H7 (cell line): ENCODE measurements at regions not wholly inside any gene's neighbourhood (a gene's known extent, or its start where the extent isn't known, plus 50 kb on each side); places are given as distances from the start of the nearest gene placed in this dataset.

ENCODE experiments used
- DNase-seq: peaks from one replicate; pipeline ENCODE4 v3.0.0; 2012
- H3K27me3 ChIP-seq: 2 replicates; pipeline ENCODE4 v1.6.0; 2011; ENCODE audit warnings: mild to moderate bottlenecking, low read length; ENCODE audit not compliant: control insufficient read depth, insufficient read depth
- H3K36me3 ChIP-seq: replicated peaks from 2 replicates; pipeline ENCODE4 v1.5.1; 2011; ENCODE audit warnings: low read length; ENCODE audit not compliant: control insufficient read depth, insufficient read depth
- H3K4me3 ChIP-seq: 2 replicates; pipeline ENCODE4 v1.5.1; 2011; ENCODE audit warnings: low read depth, mild to moderate bottlenecking, control low read depth, low read length, moderate library complexity; ENCODE audit not compliant: insufficient read depth

DNA sequence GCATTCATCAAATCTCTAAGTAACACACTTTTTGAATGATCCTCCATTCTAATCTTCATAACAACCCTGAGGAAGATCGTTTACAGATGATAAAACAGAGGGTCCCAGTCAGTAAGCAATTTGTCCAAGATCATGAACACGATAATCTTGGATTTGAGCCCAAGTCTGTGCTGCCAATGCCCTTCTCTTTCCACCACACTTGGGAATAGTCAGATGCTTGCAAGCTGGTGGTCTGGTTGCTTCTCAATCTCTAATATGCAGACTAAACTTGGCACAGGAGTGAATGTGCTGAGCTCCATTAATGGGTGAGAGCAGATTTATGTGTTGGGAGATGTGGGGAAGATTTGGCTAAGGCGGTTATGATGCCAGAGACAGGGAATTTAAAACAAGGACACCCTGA lies 430.6 kb upstream of the DAB1 start:
- H3K27me3 ChIP-seq: no peaks in the 10 kb centered on the region
- no peak for DNase-seq
- H3K36me3 ChIP-seq: no peaks in the 10 kb centered on the region
- H3K4me3 ChIP-seq: no peak overlapping the region

DNA sequence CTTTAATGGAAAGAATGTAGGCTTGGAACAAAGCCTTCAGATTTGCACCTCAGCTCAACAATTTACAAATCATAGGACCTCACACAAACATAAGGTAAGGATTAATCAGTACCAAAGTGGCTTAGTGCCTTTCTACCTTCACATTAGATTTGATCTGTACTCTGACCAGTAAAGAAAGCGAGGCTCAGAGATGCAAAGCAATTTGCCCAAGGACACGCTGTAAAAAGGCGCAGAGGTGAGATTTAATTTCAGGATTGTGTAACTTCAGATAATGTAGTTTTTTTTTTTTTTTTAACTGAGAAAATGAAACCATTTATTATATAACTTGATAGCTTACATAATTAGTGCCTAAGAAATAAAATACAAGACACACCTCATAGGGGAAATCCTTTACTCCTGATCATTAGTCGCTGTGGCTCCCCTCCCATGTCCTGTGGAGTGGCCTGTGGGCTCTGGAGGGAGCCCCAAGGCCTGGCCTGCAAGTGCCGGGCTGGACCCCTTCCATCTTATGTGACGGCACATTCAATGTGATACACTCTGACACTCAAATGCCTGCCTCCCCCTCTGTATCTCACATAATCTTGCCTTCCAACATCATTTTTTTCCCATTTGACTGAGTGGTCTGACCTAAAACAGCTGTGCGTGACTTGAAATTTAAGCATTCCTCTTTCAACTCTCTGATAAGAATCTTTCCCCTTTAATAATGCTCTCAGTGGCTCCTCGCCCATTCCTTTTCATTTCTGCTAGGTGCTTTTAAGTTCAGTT lies 426.5 kb upstream of the DAB1 start:
- Histone ChIP-seq H3K4me3 (no peak overlapping the region), H3K36me3 (no peaks in the 10 kb centered on the region), H3K27me3 (no peaks in the 10 kb centered on the region)
- no peak for DNase-seq

DNA sequence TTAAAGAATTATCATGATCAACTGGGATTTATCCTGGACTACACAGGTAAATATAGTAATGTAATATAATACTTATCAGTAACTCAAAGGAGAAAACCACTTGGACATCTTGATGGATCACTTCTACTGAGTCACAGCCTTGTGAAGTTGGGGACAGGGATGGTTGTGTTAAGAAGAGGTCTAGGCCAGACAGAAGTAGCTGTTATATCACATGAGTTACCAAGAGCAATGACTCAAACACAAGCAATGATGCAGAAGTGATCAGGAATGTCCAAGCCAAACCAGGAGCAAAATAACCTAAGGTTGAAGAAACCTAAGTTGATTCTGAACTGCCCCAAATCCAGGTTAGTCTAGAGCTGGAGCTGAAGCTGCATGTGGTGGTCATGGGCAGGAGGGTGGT lies 424.5 kb upstream of the DAB1 start:
- Histone ChIP-seq H3K36me3 (no peaks in the 10 kb centered on the region), H3K4me3 (no peak overlapping the region), H3K27me3 (no peaks in the 10 kb centered on the region)
- DNase-seq: no peak

DNA sequence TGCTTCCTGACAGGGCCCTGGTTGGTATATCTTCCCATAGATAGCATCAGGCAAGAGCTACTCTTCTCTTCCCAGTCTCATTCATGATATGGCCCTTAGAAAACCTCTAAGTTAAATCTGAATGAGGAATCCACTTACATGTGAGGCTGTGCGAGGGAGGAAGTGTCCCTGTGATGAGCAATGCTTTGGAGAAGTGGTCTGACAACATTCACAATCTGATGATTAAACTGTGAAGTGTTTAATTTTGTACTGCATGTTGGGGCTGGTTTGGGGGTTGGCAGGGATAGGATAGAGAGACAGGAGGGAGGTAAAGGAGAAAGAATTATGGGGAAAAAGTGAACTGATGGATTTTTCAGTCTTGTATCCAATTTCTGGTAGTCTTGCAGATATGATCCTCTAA lies 421.2 kb upstream of the DAB1 start:
- Histone ChIP-seq H3K36me3 (no peaks in the 10 kb centered on the region), H3K27me3 (no peaks in the 10 kb centered on the region), H3K4me3 (no peak overlapping the region)
- DNase-seq: no peak

DNA sequence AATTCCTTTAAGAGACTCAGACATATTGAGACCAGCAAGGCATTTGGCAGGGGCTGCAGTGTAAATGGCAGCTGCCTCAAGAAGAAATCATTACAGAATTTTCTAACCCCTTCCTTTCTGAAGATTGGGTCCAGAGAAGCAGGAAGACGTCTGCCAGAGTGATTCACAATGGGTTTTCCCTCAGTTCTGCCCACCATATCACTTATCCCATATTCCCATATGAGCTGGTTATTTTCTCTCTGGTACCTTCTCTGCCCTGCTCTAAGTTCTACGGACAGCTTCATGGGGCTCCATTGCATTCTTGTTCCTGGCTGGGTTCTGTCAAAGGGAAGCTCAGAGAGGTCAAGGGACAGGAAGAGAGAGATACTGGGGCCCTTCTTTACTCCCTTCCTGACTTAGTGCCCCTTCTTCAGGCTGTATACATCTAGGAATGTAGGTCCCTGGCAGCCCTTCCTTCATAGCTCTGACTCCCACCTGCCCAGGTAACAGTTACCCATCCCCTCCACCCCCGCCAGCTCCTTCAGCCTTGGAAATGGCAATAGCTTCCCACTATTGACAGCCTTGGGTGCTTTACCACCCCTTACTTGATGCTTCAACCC lies 420.6 kb upstream of the DAB1 start:
- Histone ChIP-seq H3K4me3 (no peak overlapping the region), H3K27me3 (no peaks in the 10 kb centered on the region), H3K36me3 (no peaks in the 10 kb centered on the region)
- no peak for DNase-seq

DNA sequence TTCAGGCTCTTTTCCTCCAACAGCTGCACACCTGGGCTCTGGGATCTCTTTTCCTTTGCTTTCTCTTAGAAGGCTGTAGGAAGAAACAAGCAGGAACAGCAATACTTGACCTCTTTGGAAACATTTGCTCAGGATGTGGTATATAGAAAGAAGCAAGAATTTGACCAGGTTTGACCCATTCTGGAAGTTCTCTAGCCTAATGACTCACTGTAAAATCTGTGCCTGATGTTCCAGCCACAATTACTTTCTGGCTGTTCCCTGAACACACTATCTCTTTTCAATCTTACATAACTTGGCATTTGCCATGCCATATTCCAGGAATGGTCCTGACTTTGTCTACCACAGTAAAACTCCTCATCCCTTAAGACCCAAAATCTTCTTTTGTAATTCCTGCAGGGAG lies 419.9 kb upstream of the DAB1 start:
- H3K27me3 ChIP-seq: no peaks in the 10 kb centered on the region
- H3K36me3 ChIP-seq: no peaks in the 10 kb centered on the region
- H3K4me3 ChIP-seq: no peak overlapping the region
- DNase-seq: no peak

DNA sequence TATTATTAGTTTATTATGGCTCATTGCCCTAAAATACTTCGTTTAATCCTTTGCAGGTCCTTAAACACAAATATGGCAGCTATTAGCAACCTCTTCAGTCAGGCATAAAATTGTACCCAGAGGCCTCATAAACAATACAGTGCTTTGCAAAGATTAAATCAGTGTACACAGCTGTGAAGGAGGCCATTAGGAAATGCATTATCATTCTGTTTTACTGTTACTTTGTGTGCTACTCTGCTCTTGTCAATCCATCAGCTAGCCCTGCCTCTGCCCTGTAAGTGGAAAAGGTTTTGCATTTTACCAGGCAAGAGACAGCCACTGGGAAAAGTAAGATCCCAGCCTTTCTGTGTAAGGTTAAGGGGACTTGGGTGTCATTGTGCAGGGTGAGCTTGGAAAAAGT lies 415.7 kb upstream of the DAB1 start:
- DNase-seq: no peak
- H3K4me3 ChIP-seq: no peak overlapping the region
- no peaks in the 10 kb centered on the region for H3K27me3 ChIP-seq
- no peaks in the 10 kb centered on the region for H3K36me3 ChIP-seq

DNA sequence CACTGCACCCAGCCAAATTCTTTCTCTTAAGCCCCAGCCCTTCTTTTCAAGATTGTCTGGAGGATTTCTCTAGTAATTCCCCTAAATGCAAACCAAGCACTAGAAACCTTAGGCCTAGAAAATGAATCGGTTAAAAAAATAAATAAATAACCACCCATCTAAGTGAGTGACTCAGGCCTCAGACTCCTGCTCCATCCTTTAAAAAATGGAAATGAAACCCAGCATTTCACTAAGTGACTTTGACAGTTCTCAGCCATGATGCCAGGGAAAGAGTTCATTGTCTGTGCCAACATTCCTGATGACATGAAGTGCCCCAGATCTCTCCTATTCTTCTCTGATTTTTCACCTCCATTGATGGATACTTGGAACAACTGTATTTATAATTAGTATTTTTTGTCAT lies 415.2 kb upstream of the DAB1 start:
- no peaks in the 10 kb centered on the region for H3K36me3 ChIP-seq
- no peaks in the 10 kb centered on the region for H3K27me3 ChIP-seq
- H3K4me3 ChIP-seq: no peak overlapping the region
- DNase-seq: no peak

DNA sequence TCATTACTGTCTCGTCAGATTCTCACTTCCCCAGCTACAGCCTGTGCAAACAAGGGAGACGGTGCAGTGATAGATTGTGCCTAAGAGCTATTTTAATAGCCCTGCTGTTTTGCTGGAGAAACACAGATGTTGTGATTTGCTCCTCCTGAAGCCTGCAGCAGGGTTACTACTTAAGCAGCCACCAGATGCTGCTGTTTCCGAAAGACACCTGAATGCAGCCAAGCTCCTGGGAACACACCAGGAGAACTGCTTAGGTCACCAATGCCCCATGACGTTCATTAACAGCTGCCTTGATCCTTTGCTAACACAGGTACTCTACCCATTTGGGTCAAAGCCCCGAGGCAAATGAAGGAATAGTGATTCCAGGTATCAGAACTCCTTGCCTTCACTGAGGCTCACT lies 411.8 kb upstream of the DAB1 start:
- no peaks in the 10 kb centered on the region for H3K27me3 ChIP-seq
- H3K4me3 ChIP-seq: no peak overlapping the region
- DNase-seq: peak; percentile 31
- H3K36me3 ChIP-seq: no peaks in the 10 kb centered on the region

DNA sequence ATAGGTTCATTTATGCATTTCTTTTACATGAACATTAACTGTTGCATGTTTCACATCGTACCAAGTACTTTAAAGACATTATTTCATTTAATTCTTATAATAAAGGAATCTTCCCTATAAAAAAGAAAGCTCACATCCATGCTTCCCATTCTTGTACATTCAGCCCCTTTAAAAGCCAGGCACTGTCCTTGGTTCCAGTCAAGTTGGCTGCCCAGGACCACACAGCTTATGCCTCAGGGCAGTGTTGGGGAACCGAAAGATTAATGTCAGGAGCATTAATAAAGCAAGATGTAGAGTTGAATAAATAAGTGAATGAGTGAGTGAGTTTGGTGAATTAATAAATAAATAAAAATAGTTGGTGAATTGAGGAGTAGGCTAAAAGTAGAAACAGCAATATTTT lies 409.4 kb upstream of the DAB1 start:
- Histone ChIP-seq H3K36me3 (no peaks in the 10 kb centered on the region), H3K4me3 (no peak overlapping the region), H3K27me3 (no peaks in the 10 kb centered on the region)
- no peak for DNase-seq

DNA sequence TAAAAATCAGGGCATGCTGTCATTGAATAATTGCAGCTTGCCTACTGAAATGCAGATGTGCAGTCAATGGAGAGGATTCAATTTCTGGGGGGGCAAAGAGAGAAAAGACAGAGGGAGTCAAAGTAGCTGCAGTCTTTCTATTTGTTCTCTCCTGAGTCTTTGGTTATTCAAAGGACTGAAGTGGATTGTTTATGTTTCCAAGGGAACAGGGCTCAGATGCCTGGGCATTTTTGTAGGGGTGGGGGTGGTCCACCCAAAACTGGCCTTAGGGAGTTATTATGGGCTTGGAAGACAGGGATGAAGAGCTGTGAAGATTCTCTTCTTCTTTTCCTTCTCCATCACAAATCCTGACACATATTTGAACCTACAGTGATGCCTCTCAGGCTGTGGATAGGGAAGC lies 408.8 kb upstream of the DAB1 start:
- H3K27me3 ChIP-seq: no peaks in the 10 kb centered on the region
- H3K36me3 ChIP-seq: no peaks in the 10 kb centered on the region
- no peak overlapping the region for H3K4me3 ChIP-seq
- peak; percentile 55 for DNase-seq

DNA sequence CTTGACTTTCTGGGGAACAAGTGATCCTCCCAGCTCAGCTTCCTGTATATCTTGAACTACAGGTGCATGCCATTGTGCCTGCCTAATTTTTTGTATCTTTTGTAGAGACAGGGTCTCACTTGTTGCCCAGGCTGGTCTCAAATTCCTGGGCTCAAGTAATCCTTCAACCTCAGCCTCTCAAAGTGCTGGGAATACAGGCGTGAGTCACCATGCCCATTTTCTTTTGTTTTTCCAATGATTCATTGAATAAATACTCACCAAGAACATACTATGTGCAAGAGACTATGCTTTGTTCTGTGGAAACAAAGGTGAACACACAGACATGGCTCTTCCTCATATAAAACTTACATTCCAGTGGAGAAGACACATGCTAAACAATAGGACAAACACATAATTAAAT lies 407.8 kb upstream of the DAB1 start:
- Histone ChIP-seq H3K36me3 (no peaks in the 10 kb centered on the region), H3K4me3 (no peak overlapping the region), H3K27me3 (no peaks in the 10 kb centered on the region)
- DNase-seq: no peak

DNA sequence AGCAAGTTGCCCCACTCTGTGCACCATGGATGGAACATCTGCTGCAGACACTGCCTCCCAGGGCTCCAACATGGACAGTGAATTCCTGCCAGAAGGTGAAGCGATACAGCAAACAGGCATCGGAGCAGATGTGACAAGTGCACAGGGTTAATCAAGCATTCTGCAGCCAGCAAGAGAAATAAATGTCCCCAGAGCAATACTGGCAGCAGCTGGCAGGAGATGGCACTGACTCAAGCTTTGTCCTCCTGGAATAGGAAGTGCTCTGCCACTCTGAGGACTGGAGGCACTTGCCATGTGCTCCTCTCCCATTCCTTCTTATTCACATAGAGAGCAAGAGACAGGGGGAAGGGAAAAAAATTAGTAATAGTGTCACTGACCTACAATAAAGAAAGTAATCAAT lies 402.7 kb upstream of the DAB1 start:
- no peak for DNase-seq
- H3K4me3 ChIP-seq: no peak overlapping the region
- no peaks in the 10 kb centered on the region for H3K27me3 ChIP-seq
- H3K36me3 ChIP-seq: no peaks in the 10 kb centered on the region

DNA sequence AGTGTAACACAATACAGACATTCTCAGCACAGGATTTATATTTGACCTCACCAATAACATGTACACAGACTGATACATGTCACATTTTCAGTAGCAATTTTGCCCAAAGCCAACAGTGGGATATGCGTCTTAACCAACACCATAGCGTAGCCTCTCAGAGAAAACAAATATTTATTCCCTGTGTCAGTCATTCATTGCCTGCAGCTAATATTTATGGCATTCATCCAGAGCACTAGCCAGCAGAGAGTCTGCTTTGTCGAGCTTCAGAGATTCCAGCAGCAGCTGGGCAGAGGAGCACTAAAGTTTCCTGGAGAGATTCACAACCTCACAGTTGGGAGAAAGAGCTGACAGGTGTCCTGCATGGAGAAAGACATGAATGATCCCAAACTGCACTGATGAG lies 400.7 kb upstream of the DAB1 start:
- H3K27me3 ChIP-seq: no peaks in the 10 kb centered on the region; the same call in 1 of the 2 replicates
- DNase-seq: no peak
- no peaks in the 10 kb centered on the region for H3K36me3 ChIP-seq
- no peak overlapping the region for H3K4me3 ChIP-seq

DNA sequence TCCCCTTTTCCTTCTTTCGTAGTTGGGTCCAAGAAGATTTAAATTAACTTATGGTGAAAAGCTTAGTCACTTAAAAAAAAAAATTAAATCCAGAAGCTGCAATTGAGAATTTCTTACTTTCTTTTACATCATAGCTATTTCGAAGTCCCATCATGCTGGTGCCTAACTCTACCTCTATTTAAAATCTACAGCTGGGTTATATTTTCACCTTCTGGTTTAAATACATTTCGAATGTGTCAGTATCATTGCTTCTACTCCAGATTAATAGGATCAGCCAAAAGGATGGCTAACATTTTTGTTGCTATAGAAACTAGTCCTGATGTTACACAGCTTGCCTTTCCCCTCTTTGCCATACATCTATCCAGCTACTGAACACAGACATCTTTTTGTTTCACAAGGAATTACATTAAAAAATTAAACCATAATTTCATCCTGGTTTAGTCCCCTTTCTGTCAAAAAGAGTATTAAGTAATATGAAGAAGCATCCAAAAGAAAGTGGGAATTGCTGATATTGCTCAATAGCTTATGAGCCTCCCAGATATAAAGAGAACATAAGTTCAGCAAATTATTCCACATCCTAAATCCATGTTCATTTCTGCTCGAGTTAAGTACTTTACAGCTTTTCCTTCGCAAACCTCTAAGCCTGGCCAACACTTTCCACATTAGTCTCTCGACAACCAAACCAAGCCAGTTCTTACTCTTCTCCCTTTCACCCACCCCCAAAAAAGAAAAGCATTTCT lies 396.7 kb upstream of the DAB1 start:
- DNase-seq: no peak
- H3K4me3 ChIP-seq: no peak overlapping the region
- no peaks in the 10 kb centered on the region; the same call in 1 of the 2 replicates for H3K27me3 ChIP-seq
- no peaks in the 10 kb centered on the region for H3K36me3 ChIP-seq
